Skin epidermis (tissue), 12 donors: ENCODE measurements at regions not wholly inside any gene's neighbourhood (a gene's known extent, or its start where the extent isn't known, plus 50 kb on each side); places are given as distances from the start of the nearest gene placed in this dataset.

Experiments used
- H3K27ac ChIP-seq, 21 experiments: fragments of 200-600 bp; sonication (generic) in 11 of 21; one replicate each; pipeline ENCODE4 v1.5.0; 2020; ENCODE audit warnings: mild to moderate bottlenecking in 3 of 21, inconsistent platforms in 2 of 21, moderate library complexity in 2 of 21
- H3K4me3 ChIP-seq, 7 experiments: fragments of 200-600 bp; sonication (generic) in 2 of 7; one replicate each; pipeline ENCODE4 v1.5.0; 2020; ENCODE audit warnings: inconsistent platforms in 2 of 7, mild to moderate bottlenecking in 2 of 7, moderate library complexity in 1 of 7

- Histone ChIP-seq H3K27ac (no peak overlapping the region), H3K4me3 (no peak overlapping the region)
These were observed 1194.3 kb upstream of the CDH8 start for GRCh38 chr16:63230421-63231040.

- Histone ChIP-seq H3K4me3 (no peak overlapping the region), H3K27ac (no peak overlapping the region)
These were observed 1192.0 kb upstream of the CDH8 start for GRCh38 chr16:63228259-63228658.

GRCh38 chr16:63223851-63224250 lies 1187.6 kb upstream of the CDH8 start:
- Histone ChIP-seq H3K4me3 (no peak overlapping the region), H3K27ac (no peak overlapping the region)

- no peak overlapping the region for H3K27ac ChIP-seq
- no peak overlapping the region for H3K4me3 ChIP-seq
These were observed 1180.6 kb upstream of the CDH8 start for GRCh38 chr16:63216696-63217423.

- H3K27ac ChIP-seq: no peak overlapping the region
- H3K4me3 ChIP-seq: no peak overlapping the region
These were observed 1165.6 kb upstream of the CDH8 start for GRCh38 chr16:63201851-63202250.

- no peak overlapping the region for H3K4me3 ChIP-seq
- no peak overlapping the region for H3K27ac ChIP-seq
These were observed 1164.7 kb upstream of the CDH8 start for GRCh38 chr16:63200940-63201339.

GRCh38 chr16:63195336-63195735 lies 1159.1 kb upstream of the CDH8 start:
- no peak overlapping the region for H3K27ac ChIP-seq
- H3K4me3 ChIP-seq: no peak overlapping the region

- H3K27ac ChIP-seq: no peak overlapping the region
- no peak overlapping the region for H3K4me3 ChIP-seq
These were observed 1156.7 kb upstream of the CDH8 start for GRCh38 chr16:63192980-63193379.

- no peak overlapping the region for H3K4me3 ChIP-seq
- no peak overlapping the region for H3K27ac ChIP-seq
These were observed 1152.0 kb upstream of the CDH8 start for GRCh38 chr16:63188086-63188771.

GRCh38 chr16:63187638-63188037 lies 1151.4 kb upstream of the CDH8 start:
- Histone ChIP-seq H3K27ac (no peak overlapping the region), H3K4me3 (no peak overlapping the region)

- Histone ChIP-seq H3K27ac (no peak overlapping the region), H3K4me3 (no peak overlapping the region)
These were observed 1149.1 kb upstream of the CDH8 start for GRCh38 chr16:63185235-63185780.

- Histone ChIP-seq H3K27ac (no peak overlapping the region), H3K4me3 (no peak overlapping the region)
These were observed 1147.5 kb upstream of the CDH8 start for GRCh38 chr16:63183743-63184142.

- H3K27ac ChIP-seq: no peak overlapping the region
- H3K4me3 ChIP-seq: no peak overlapping the region
These were observed 1139.1 kb upstream of the CDH8 start for GRCh38 chr16:63175313-63175712.

GRCh38 chr16:63174801-63175200 lies 1138.6 kb upstream of the CDH8 start:
- H3K27ac ChIP-seq: no peak overlapping the region
- H3K4me3 ChIP-seq: no peak overlapping the region

- Histone ChIP-seq H3K4me3 (no peak overlapping the region), H3K27ac (no peak overlapping the region)
These were observed 1135.3 kb upstream of the CDH8 start for GRCh38 chr16:63171545-63171944.

GRCh38 chr16:63169100-63169499 lies 1132.9 kb upstream of the CDH8 start:
- Histone ChIP-seq H3K27ac (no peak overlapping the region), H3K4me3 (no peak overlapping the region)

- Histone ChIP-seq H3K4me3 (no peak overlapping the region), H3K27ac (no peak overlapping the region)
These were observed 1121.6 kb upstream of the CDH8 start for GRCh38 chr16:63157818-63158217.

GRCh38 chr16:63146251-63146650 lies 1110.0 kb upstream of the CDH8 start:
- Histone ChIP-seq H3K4me3 (no peak overlapping the region), H3K27ac (no peak overlapping the region)

GRCh38 chr16:63145411-63145810 lies 1109.2 kb upstream of the CDH8 start:
- Histone ChIP-seq H3K4me3 (no peak overlapping the region), H3K27ac (no peak overlapping the region)

GRCh38 chr16:63135069-63135468 lies 1098.8 kb upstream of the CDH8 start:
- no peak overlapping the region for H3K4me3 ChIP-seq
- H3K27ac ChIP-seq: no peak overlapping the region

- no peak overlapping the region for H3K27ac ChIP-seq
- no peak overlapping the region for H3K4me3 ChIP-seq
These were observed 1095.3 kb upstream of the CDH8 start for GRCh38 chr16:63131503-63131902.
